GM12878 (cell line): ENCODE measurements at regions not wholly inside any gene's neighbourhood (a gene's known extent, or its start where the extent isn't known, plus 50 kb on each side); places are given as distances from the start of the nearest gene placed in this dataset.

Source experiments
- ASH2L ChIP-seq: fragments of 300-600, 200-600 bp; sonication (generic); IDR thresholded peaks from 2 replicates; pipeline ENCODE4 v1.6.1; 2017; ENCODE audit warnings: low read depth, mild to moderate bottlenecking, borderline replicate concordance
- BACH1 ChIP-seq: fragments of 450-650 bp; IDR thresholded peaks from 2 replicates; pipeline ENCODE4 v1.6.1; 2017; ENCODE audit warnings: mild to moderate bottlenecking, borderline replicate concordance
- CREB1 ChIP-seq: IDR thresholded peaks from 2 replicates; pipeline ENCODE4 v1.6.1; 2012; ENCODE audit warnings: low read depth, mild to moderate bottlenecking, inconsistent platforms
- GATAD2B ChIP-seq: fragments of 450-650 bp; conservative IDR thresholded peaks from 2 replicates; pipeline ENCODE4 v1.6.1; 2017; ENCODE audit warnings: low read depth, mild to moderate bottlenecking, moderate library complexity
- POLR2AphosphoS2 ChIP-seq: IDR thresholded peaks from 2 replicates; pipeline ENCODE4 v1.6.1; 2011; ENCODE audit warnings: low read depth, mild to moderate bottlenecking, low read length, improper control_type of control experiment, moderate library complexity
- RFX5 ChIP-seq: IDR thresholded peaks from 2 replicates; pipeline ENCODE4 v1.6.1; 2011; ENCODE audit warnings: low read depth, low read length, improper control_type of control experiment
- SIX5 ChIP-seq: IDR thresholded peaks from 2 replicates; pipeline ENCODE4 v1.6.1; 2011; ENCODE audit warnings: mild to moderate bottlenecking, low read depth, low read length, moderate library complexity; ENCODE audit not compliant: severe bottlenecking
- SMC3 ChIP-seq: IDR thresholded peaks from 2 replicates; pipeline ENCODE4 v1.6.1; 2011; ENCODE audit warnings: low read length, improper control_type of control experiment, borderline replicate concordance
- SREBF1 ChIP-seq: IDR thresholded peaks from 2 replicates; pipeline ENCODE4 v1.6.1; 2012; ENCODE audit warnings: mild to moderate bottlenecking, low read length
- TCF12 ChIP-seq: IDR thresholded peaks from 2 replicates; pipeline ENCODE4 v1.6.1; 2011; ENCODE audit warnings: low read depth, mild to moderate bottlenecking, low read length
- ZNF24 ChIP-seq: fragments of 450-650 bp; IDR thresholded peaks from 2 replicates; pipeline ENCODE4 v1.6.1; 2017; ENCODE audit warnings: antibody characterized with exemption, mild to moderate bottlenecking
- ZSCAN29 ChIP-seq: fragments of 450-650 bp; IDR thresholded peaks from 2 replicates; pipeline ENCODE4 v1.6.1; 2017; ENCODE audit warnings: mild to moderate bottlenecking, moderate library complexity
- TF ChIP-seq, protein P1 (sequence below): fragments of 450-650 bp; IDR thresholded peaks from 2 replicates; pipeline ENCODE4 v1.6.1; 2017; ENCODE audit warnings: mild to moderate bottlenecking, moderate library complexity
- TF ChIP-seq, protein P2 (sequence below), 3 experiments: IDR thresholded peaks in 2 of 3; conservative IDR thresholded peaks in 1 of 3; 2 replicates each; pipeline ENCODE4 v1.5.1; 2011; ENCODE audit warnings: low read depth in 3 of 3, low read length in 3 of 3, mild to moderate bottlenecking in 3 of 3, control low read depth in 2 of 3, moderate library complexity in 2 of 3, inconsistent platforms in 1 of 3, mixed read lengths in 1 of 3; ENCODE audit not compliant: control insufficient read depth in 2 of 3, insufficient read depth in 1 of 3; ENCODE audit errors: extremely low read depth in 1 of 3
- TF ChIP-seq, protein P3 (sequence below): IDR thresholded peaks from 2 replicates; pipeline ENCODE4 v1.6.1; 2012; ENCODE audit warnings: low read depth, low read length, improper control_type of control experiment
- TF ChIP-seq, protein P4 (sequence below): fragments of 450-650 bp; IDR thresholded peaks from 2 replicates; pipeline ENCODE4 v1.6.1; 2017; ENCODE audit warnings: borderline replicate concordance

DNA sequence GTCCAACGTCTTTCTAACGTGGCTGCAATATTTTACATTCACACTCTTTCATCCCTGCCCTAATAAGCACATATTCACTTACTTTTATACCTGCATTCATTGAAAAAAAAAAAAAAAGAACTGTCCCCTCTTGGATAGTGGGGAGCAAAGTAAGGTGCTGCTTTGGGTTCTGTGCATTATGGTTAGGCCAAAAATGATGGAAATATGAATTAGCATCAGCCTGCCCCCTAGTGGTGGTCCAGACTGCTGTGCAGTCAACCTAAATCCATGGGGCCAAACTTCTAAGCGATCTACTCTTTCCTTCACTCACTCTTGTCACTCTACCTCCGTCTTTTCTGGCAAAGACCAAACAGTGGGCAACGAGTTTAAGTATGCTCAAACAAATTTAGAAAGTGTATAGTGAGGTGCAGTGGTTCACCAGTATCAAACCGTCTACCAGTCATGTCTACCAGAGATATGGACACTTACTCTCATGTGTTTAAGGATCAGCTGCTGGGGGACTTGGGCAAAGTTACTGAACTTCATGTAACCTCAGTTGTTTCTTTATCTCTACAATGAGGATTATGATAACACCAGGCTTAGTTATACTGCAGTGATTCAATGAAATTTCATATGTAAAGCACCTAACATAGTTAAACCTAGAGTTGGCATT is 61.5 kb upstream of the GRM7 start (continued):
- TF ChIP-seq, protein P1, sequence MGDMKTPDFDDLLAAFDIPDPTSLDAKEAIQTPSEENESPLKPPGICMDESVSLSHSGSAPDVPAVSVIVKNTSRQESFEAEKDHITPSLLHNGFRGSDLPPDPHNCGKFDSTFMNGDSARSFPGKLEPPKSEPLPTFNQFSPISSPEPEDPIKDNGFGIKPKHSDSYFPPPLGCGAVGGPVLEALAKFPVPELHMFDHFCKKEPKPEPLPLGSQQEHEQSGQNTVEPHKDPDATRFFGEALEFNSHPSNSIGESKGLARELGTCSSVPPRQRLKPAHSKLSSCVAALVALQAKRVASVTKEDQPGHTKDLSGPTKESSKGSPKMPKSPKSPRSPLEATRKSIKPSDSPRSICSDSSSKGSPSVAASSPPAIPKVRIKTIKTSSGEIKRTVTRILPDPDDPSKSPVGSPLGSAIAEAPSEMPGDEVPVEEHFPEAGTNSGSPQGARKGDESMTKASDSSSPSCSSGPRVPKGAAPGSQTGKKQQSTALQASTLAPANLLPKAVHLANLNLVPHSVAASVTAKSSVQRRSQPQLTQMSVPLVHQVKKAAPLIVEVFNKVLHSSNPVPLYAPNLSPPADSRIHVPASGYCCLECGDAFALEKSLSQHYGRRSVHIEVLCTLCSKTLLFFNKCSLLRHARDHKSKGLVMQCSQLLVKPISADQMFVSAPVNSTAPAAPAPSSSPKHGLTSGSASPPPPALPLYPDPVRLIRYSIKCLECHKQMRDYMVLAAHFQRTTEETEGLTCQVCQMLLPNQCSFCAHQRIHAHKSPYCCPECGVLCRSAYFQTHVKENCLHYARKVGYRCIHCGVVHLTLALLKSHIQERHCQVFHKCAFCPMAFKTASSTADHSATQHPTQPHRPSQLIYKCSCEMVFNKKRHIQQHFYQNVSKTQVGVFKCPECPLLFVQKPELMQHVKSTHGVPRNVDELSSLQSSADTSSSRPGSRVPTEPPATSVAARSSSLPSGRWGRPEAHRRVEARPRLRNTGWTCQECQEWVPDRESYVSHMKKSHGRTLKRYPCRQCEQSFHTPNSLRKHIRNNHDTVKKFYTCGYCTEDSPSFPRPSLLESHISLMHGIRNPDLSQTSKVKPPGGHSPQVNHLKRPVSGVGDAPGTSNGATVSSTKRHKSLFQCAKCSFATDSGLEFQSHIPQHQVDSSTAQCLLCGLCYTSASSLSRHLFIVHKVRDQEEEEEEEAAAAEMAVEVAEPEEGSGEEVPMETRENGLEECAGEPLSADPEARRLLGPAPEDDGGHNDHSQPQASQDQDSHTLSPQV, result no peak
- TF ChIP-seq, protein P2, sequence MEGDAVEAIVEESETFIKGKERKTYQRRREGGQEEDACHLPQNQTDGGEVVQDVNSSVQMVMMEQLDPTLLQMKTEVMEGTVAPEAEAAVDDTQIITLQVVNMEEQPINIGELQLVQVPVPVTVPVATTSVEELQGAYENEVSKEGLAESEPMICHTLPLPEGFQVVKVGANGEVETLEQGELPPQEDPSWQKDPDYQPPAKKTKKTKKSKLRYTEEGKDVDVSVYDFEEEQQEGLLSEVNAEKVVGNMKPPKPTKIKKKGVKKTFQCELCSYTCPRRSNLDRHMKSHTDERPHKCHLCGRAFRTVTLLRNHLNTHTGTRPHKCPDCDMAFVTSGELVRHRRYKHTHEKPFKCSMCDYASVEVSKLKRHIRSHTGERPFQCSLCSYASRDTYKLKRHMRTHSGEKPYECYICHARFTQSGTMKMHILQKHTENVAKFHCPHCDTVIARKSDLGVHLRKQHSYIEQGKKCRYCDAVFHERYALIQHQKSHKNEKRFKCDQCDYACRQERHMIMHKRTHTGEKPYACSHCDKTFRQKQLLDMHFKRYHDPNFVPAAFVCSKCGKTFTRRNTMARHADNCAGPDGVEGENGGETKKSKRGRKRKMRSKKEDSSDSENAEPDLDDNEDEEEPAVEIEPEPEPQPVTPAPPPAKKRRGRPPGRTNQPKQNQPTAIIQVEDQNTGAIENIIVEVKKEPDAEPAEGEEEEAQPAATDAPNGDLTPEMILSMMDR (IDR thresholded peaks at IDR 0.05 in 2 of 3, conservative IDR thresholded peaks at IDR 0.05 in 1 of 3; ENCODE audit: control insufficient read depth in 2 of 3, extremely low read depth in 1 of 3, insufficient read depth in 1 of 3, low read depth in 3 of 3, low read length in 3 of 3), result peak; percentile 76 to 81 (median 78)
- no peak for TF ChIP-seq ZSCAN29
- no peak for TF ChIP-seq GATAD2B
- TF ChIP-seq TCF12, result no peak
- TF ChIP-seq SIX5, result no peak
- peak; percentile 86 for TF ChIP-seq SMC3
- no peak for TF ChIP-seq POLR2AphosphoS2
- no peak for TF ChIP-seq BACH1
- TF ChIP-seq RFX5, result no peak
- no peak for TF ChIP-seq CREB1
- no peak for TF ChIP-seq ZNF24
- TF ChIP-seq, protein P3, sequence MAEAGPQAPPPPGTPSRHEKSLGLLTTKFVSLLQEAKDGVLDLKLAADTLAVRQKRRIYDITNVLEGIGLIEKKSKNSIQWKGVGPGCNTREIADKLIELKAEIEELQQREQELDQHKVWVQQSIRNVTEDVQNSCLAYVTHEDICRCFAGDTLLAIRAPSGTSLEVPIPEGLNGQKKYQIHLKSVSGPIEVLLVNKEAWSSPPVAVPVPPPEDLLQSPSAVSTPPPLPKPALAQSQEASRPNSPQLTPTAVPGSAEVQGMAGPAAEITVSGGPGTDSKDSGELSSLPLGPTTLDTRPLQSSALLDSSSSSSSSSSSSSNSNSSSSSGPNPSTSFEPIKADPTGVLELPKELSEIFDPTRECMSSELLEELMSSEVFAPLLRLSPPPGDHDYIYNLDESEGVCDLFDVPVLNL, result no peak
- TF ChIP-seq, protein P4, sequence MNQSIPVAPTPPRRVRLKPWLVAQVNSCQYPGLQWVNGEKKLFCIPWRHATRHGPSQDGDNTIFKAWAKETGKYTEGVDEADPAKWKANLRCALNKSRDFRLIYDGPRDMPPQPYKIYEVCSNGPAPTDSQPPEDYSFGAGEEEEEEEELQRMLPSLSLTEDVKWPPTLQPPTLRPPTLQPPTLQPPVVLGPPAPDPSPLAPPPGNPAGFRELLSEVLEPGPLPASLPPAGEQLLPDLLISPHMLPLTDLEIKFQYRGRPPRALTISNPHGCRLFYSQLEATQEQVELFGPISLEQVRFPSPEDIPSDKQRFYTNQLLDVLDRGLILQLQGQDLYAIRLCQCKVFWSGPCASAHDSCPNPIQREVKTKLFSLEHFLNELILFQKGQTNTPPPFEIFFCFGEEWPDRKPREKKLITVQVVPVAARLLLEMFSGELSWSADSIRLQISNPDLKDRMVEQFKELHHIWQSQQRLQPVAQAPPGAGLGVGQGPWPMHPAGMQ, result no peak
- TF ChIP-seq ASH2L, result no peak
- TF ChIP-seq SREBF1, result no peak
